SK-N-MC (cell line): ENCODE measurements at regions not wholly inside any gene's neighbourhood (a gene's known extent, or its start where the extent isn't known, plus 50 kb on each side); places are given as distances from the start of the nearest gene placed in this dataset.

ENCODE experiments used
- EZH2 ChIP-seq: fragments of 200-600 bp; sonication (generic); IDR thresholded peaks from one replicate; pipeline ENCODE4 v1.6.1; 2017; ENCODE audit warnings: antibody characterized with exemption
- POLR2AphosphoS5 ChIP-seq: IDR thresholded peaks from 2 replicates; pipeline ENCODE4 v1.6.1; 2012; ENCODE audit warnings: mild to moderate bottlenecking, low read depth, low read length, borderline replicate concordance

- TF ChIP-seq POLR2AphosphoS5 (no peak), EZH2 (no peak)
Observed at GRCh38 chr4:171650543-171650942, 162.7 kb upstream of the GALNTL6 start.
